Neural progenitor cell (in vitro differentiated cells): ENCODE measurements at regions not wholly inside any gene's neighbourhood (a gene's known extent, or its start where the extent isn't known, plus 50 kb on each side); places are given as distances from the start of the nearest gene placed in this dataset.

Experiments
- DNase-seq: peaks from one replicate; pipeline ENCODE4 v3.0.0-alpha.2; 2016; ENCODE audit warnings: low spot score
- H2AFZ ChIP-seq: fragments of 200-600 bp; sonication (generic); replicated peaks from 2 replicates; pipeline ENCODE4 v1.6.1; 2016; ENCODE audit warnings: antibody characterized with exemption
- H3F3A ChIP-seq: fragments of 200-600 bp; sonication (generic); 2 replicates; pipeline ENCODE4 v1.6.1; 2016; ENCODE audit warnings: antibody characterized with exemption, low read depth
- H3K27ac ChIP-seq: fragments of 200-600 bp; sonication (generic); 2 replicates; pipeline ENCODE4 v1.5.1; 2016; ENCODE audit warnings: mild to moderate bottlenecking
- H3K27me3 ChIP-seq: fragments of 200-600 bp; sonication (generic); 2 replicates; pipeline ENCODE4 v1.6.1; 2016; ENCODE audit warnings: mild to moderate bottlenecking, moderate library complexity
- H3K36me3 ChIP-seq: fragments of 200-600 bp; sonication (generic); 2 replicates; pipeline ENCODE4 v1.5.1; 2016
- H3K4me1 ChIP-seq: fragments of 200-600 bp; sonication (generic); 2 replicates; pipeline ENCODE4 v1.6.1; 2016; ENCODE audit warnings: mixed run types
- H3K4me2 ChIP-seq: fragments of 200-600 bp; sonication (generic); 2 replicates; pipeline ENCODE4 v1.6.1; 2016
- H3K4me3 ChIP-seq: fragments of 200-600 bp; sonication (generic); 2 replicates; pipeline ENCODE4 v1.5.1; 2016
- H3K79me2 ChIP-seq: fragments of 200-600 bp; sonication (generic); 2 replicates; pipeline ENCODE4 v1.6.1; 2016; ENCODE audit warnings: low read depth
- H3K9ac ChIP-seq: fragments of 200-600 bp; sonication (generic); 2 replicates; pipeline ENCODE4 v1.6.1; 2016
- H3K9me3 ChIP-seq: fragments of 200-600 bp; sonication (generic); 2 replicates; pipeline ENCODE4 v1.5.1; 2016; ENCODE audit warnings: low read depth
- H4K20me1 ChIP-seq: fragments of 200-600 bp; sonication (generic); 2 replicates; pipeline ENCODE4 v1.6.1; 2016; ENCODE audit warnings: low read depth
- H3K27ac Mint-ChIP-seq: 3 replicates; pipeline ENCODE4 v1.8.0; 2021; ENCODE audit warnings: mixed read lengths
- H3K27me3 Mint-ChIP-seq: 2 replicates; pipeline ENCODE4 v1.8.0; 2022; ENCODE audit warnings: low read depth, mild to moderate bottlenecking, inconsistent platforms, moderate library complexity, mixed read lengths; ENCODE audit not compliant: insufficient read depth
- H3K36me3 Mint-ChIP-seq: 3 replicates; pipeline ENCODE4 v1.8.0; 2021; ENCODE audit warnings: mixed read lengths
- H3K4me1 Mint-ChIP-seq: 3 replicates; pipeline ENCODE4 v1.8.0; 2021; ENCODE audit warnings: mixed read lengths
- H3K4me3 Mint-ChIP-seq: 3 replicates; pipeline ENCODE4 v1.8.0; 2021; ENCODE audit warnings: mild to moderate bottlenecking, moderate library complexity, mixed read lengths
- H3K9me3 Mint-ChIP-seq: 3 replicates; pipeline ENCODE4 v1.8.0; 2020; ENCODE audit warnings: mixed read lengths
- EZH2 ChIP-seq: fragments of 200-600 bp; sonication (generic); IDR thresholded peaks from 2 replicates; pipeline ENCODE4 v1.6.1; 2017; ENCODE audit warnings: antibody characterized with exemption, mild to moderate bottlenecking, moderate library complexity
- EZH2phosphoT487 ChIP-seq: fragments of 200-600 bp; sonication (generic); IDR thresholded peaks from 2 replicates; pipeline ENCODE4 v1.6.1; 2017; ENCODE audit warnings: antibody characterized with exemption
- TF ChIP-seq, protein P1 (sequence below): fragments of 200-600 bp; sonication (generic); IDR thresholded peaks from 2 replicates; pipeline ENCODE4 v1.5.1; 2017; ENCODE audit warnings: antibody characterized with exemption, mild to moderate bottlenecking

GRCh38 chr5:39854771-39855410 lies 430.1 kb upstream of the DAB2 start:
- Histone ChIP-seq H3K27ac (no peak overlapping the region), H3K79me2 (no peaks in the 10 kb centered on the region), H3K4me2 (no peak overlapping the region), H3F3A (no peaks in the 10 kb centered on the region), H3K9ac (no peak overlapping the region), H2AFZ (no peak overlapping the region), H3K4me1 (no peaks in the 10 kb centered on the region), H3K9me3 (no peaks in the 10 kb centered on the region), H3K4me3 (no peak overlapping the region), H3K36me3 (no peaks in the 10 kb centered on the region), H4K20me1 (no peaks in the 10 kb centered on the region), H3K27me3 (no peaks in the 10 kb centered on the region)
- no peaks in the 10 kb centered on the region for H3K36me3 Mint-ChIP-seq
- no peak overlapping the region for H3K27ac Mint-ChIP-seq
- no peak overlapping the region for H3K4me3 Mint-ChIP-seq
- no peak for DNase-seq
- TF ChIP-seq, protein P1, sequence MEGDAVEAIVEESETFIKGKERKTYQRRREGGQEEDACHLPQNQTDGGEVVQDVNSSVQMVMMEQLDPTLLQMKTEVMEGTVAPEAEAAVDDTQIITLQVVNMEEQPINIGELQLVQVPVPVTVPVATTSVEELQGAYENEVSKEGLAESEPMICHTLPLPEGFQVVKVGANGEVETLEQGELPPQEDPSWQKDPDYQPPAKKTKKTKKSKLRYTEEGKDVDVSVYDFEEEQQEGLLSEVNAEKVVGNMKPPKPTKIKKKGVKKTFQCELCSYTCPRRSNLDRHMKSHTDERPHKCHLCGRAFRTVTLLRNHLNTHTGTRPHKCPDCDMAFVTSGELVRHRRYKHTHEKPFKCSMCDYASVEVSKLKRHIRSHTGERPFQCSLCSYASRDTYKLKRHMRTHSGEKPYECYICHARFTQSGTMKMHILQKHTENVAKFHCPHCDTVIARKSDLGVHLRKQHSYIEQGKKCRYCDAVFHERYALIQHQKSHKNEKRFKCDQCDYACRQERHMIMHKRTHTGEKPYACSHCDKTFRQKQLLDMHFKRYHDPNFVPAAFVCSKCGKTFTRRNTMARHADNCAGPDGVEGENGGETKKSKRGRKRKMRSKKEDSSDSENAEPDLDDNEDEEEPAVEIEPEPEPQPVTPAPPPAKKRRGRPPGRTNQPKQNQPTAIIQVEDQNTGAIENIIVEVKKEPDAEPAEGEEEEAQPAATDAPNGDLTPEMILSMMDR, result no peak
- TF ChIP-seq EZH2phosphoT487 (no peak), EZH2 (no peak)
- H3K9me3 Mint-ChIP-seq, result no peaks in the 10 kb centered on the region
- H3K4me1 Mint-ChIP-seq, result no peaks in the 10 kb centered on the region
- no peaks in the 10 kb centered on the region for H3K27me3 Mint-ChIP-seq

DNA sequence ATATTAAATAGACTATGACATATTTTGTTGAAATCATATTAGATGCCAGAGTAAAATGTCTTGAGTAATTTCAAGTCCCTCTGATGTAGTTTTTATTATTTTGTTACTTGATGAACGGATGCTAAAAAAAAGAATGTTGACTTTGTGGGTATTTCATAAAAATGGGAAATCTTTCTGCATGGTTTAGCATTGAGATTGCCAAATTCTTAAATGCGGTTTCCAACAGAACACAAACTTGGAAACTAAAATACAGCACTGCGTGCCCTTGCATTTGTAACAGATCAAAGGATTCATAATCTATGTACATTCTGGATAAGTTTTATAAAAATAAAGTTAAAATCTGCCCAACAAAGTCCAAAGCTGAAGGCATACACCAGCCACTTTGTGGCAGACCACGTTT lies 425.5 kb upstream of the DAB2 start:
- Histone ChIP-seq H3K36me3 (no peaks in the 10 kb centered on the region), H3K4me3 (no peak overlapping the region), H3K27ac (no peak overlapping the region), H3F3A (no peaks in the 10 kb centered on the region), H2AFZ (no peak overlapping the region), H3K79me2 (no peaks in the 10 kb centered on the region), H3K4me2 (no peak overlapping the region), H3K27me3 (no peaks in the 10 kb centered on the region), H3K4me1 (no peaks in the 10 kb centered on the region), H3K9me3 (no peaks in the 10 kb centered on the region), H4K20me1 (no peaks in the 10 kb centered on the region), H3K9ac (no peak overlapping the region)
- no peaks in the 10 kb centered on the region for H3K9me3 Mint-ChIP-seq
- H3K4me1 Mint-ChIP-seq, result no peaks in the 10 kb centered on the region
- no peaks in the 10 kb centered on the region for H3K27me3 Mint-ChIP-seq
- DNase-seq, result no peak
- no peak overlapping the region for H3K27ac Mint-ChIP-seq
- H3K4me3 Mint-ChIP-seq, result no peak overlapping the region
- TF ChIP-seq, protein P1, result no peak
- TF ChIP-seq EZH2phosphoT487 (no peak), EZH2 (no peak)
- H3K36me3 Mint-ChIP-seq, result no peaks in the 10 kb centered on the region

DNA sequence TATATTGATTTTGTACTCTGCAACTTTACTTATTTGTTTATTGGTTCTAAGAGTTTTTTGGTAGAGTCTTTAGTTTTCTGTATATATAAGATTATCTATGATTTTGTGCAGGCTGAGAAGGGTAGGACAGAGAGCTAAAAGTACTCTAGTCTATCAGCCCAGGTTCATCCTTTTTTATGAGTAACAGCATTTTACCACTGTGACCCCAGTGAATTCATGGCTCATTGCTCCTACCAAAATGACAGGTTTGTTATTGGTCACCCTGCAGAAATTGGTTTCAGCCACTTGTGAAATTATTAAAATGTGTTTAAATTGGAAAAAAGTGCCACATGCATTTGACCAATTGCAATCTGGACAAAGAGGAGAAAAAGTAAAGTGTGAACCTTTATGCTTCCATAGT lies 421.4 kb upstream of the DAB2 start:
- H3K4me3 ChIP-seq, result no peak overlapping the region
- H3K79me2 ChIP-seq, result no peaks in the 10 kb centered on the region
- H3K4me1 Mint-ChIP-seq, result peaks cover 6% of the 10 kb centered on the region
- no peaks in the 10 kb centered on the region for H3K27me3 ChIP-seq
- H3K4me2 ChIP-seq, result no peak overlapping the region
- TF ChIP-seq EZH2 (no peak), EZH2phosphoT487 (no peak)
- TF ChIP-seq, protein P1, result no peak
- no peak overlapping the region for H3K9ac ChIP-seq
- H3K9me3 ChIP-seq, result no peaks in the 10 kb centered on the region
- no peak overlapping the region for H3K27ac Mint-ChIP-seq
- H3K27me3 Mint-ChIP-seq, result no peaks in the 10 kb centered on the region
- H3K4me3 Mint-ChIP-seq, result no peak overlapping the region
- no peak for DNase-seq
- H3K9me3 Mint-ChIP-seq, result no peaks in the 10 kb centered on the region
- H2AFZ ChIP-seq, result no peak overlapping the region
- H3K36me3 Mint-ChIP-seq, result no peaks in the 10 kb centered on the region
- H3F3A ChIP-seq, result no peaks in the 10 kb centered on the region
- no peaks in the 10 kb centered on the region for H4K20me1 ChIP-seq
- no peak overlapping the region for H3K27ac ChIP-seq
- H3K4me1 ChIP-seq, result peaks cover 8% of the 10 kb centered on the region
- H3K36me3 ChIP-seq, result no peaks in the 10 kb centered on the region
